Ishikawa (cell line): ENCODE measurements at regions not wholly inside any gene's neighbourhood (a gene's known extent, or its start where the extent isn't known, plus 50 kb on each side); places are given as distances from the start of the nearest gene placed in this dataset.

ENCODE experiments used
- CREB1 ChIP-seq: IDR thresholded peaks from 2 replicates; pipeline ENCODE4 v1.6.1; 2012; ENCODE audit warnings: low read depth
- EP300 ChIP-seq: IDR thresholded peaks from 2 replicates; pipeline ENCODE4 v1.6.1; 2012; ENCODE audit warnings: borderline replicate concordance
- FOXM1 ChIP-seq: IDR thresholded peaks from 2 replicates; pipeline ENCODE4 v1.6.1; 2012; ENCODE audit warnings: low read depth, borderline replicate concordance
- MAX ChIP-seq: IDR thresholded peaks from 2 replicates; pipeline ENCODE4 v1.6.1; 2012
- NFIC ChIP-seq: IDR thresholded peaks from 2 replicates; pipeline ENCODE4 v1.6.1; 2012
- TAF1 ChIP-seq: IDR thresholded peaks from 2 replicates; pipeline ENCODE4 v1.6.1; 2012; ENCODE audit warnings: low read depth, mild to moderate bottlenecking
- USF1 ChIP-seq: IDR thresholded peaks from 2 replicates; pipeline ENCODE4 v1.6.1; 2012
- YY1 ChIP-seq: IDR thresholded peaks from 2 replicates; pipeline ENCODE4 v1.6.1; 2012; ENCODE audit warnings: low read depth
- TF ChIP-seq, protein P1 (sequence below): IDR thresholded peaks from 2 replicates; pipeline ENCODE4 v1.6.1; 2012; ENCODE audit warnings: low read depth, mild to moderate bottlenecking

- TF ChIP-seq YY1 (no peak), MAX (no peak), EP300 (no peak), USF1 (no peak), CREB1 (no peak), FOXM1 (no peak), NFIC (no peak), TAF1 (no peak)
- TF ChIP-seq, protein P1, sequence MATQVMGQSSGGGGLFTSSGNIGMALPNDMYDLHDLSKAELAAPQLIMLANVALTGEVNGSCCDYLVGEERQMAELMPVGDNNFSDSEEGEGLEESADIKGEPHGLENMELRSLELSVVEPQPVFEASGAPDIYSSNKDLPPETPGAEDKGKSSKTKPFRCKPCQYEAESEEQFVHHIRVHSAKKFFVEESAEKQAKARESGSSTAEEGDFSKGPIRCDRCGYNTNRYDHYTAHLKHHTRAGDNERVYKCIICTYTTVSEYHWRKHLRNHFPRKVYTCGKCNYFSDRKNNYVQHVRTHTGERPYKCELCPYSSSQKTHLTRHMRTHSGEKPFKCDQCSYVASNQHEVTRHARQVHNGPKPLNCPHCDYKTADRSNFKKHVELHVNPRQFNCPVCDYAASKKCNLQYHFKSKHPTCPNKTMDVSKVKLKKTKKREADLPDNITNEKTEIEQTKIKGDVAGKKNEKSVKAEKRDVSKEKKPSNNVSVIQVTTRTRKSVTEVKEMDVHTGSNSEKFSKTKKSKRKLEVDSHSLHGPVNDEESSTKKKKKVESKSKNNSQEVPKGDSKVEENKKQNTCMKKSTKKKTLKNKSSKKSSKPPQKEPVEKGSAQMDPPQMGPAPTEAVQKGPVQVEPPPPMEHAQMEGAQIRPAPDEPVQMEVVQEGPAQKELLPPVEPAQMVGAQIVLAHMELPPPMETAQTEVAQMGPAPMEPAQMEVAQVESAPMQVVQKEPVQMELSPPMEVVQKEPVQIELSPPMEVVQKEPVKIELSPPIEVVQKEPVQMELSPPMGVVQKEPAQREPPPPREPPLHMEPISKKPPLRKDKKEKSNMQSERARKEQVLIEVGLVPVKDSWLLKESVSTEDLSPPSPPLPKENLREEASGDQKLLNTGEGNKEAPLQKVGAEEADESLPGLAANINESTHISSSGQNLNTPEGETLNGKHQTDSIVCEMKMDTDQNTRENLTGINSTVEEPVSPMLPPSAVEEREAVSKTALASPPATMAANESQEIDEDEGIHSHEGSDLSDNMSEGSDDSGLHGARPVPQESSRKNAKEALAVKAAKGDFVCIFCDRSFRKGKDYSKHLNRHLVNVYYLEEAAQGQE, result no peak
These were observed 506.8 kb downstream of the DNAJB9 start for GRCh38 chr7:109076396-109076972.
